Tibial artery (tissue), 4 donors: ENCODE measurements at regions not wholly inside any gene's neighbourhood (a gene's known extent, or its start where the extent isn't known, plus 50 kb on each side); places are given as distances from the start of the nearest gene placed in this dataset.

Experiments used
- DNase-seq, 2 donors: peaks; one replicate each; pipeline ENCODE4 v3.0.0-alpha.2; 2019
- H3K27ac ChIP-seq, 2 donors: fragments of 200-600 bp; sonication (generic) in 1 of 2; 1 replicate in 1 of 2; 2 replicates in 1 of 2; pipeline ENCODE4 v1.5.1; 2018 to 2019; ENCODE audit warnings: mild to moderate bottlenecking in 1 of 2
- H3K27me3 ChIP-seq, 2 donors: fragments of 200-600 bp; sonication (generic) in 1 of 2; one replicate each; pipeline versions ENCODE4 v1.5.1 to v1.6.0; 2016 to 2019
- H3K36me3 ChIP-seq, 3 donors: fragments of 200-600 bp; sonication (generic) in 2 of 3; one replicate each; pipeline ENCODE4 v1.5.1; 2016 to 2019; ENCODE audit warnings: mild to moderate bottlenecking in 2 of 3
- H3K4me1 ChIP-seq, 4 donors: fragments of 200-600 bp; sonication (generic) in 2 of 4; 1 replicate in 3 of 4; 2 replicates in 1 of 4; pipeline ENCODE4 v1.5.1; 2016 to 2019
- H3K4me3 ChIP-seq, 2 donors: fragments of 200-600 bp; sonication (generic) in 1 of 2; 1 replicate in 1 of 2; 2 replicates in 1 of 2; pipeline ENCODE4 v1.5.1; 2018 to 2019; ENCODE audit warnings: mild to moderate bottlenecking in 2 of 2
- H3K9me3 ChIP-seq, 3 donors: fragments of 200-600 bp; sonication (generic) in 1 of 3; one replicate each; pipeline ENCODE4 v1.5.1; 2016 to 2019
- intact Hi-C: fragments of 100-400 bp; cut with DNase I; formaldehyde crosslinking; loops from one replicate; pipeline ENCODE4 v1.15.0; 2023; ENCODE audit warnings: low total_unique reads
- TF ChIP-seq, protein P1 (sequence below), 2 experiments: fragments of 200-600 bp in 1 of 2; fragments of 450-650 bp in 1 of 2; IDR thresholded peaks; one replicate each; pipeline ENCODE4 v1.5.1; 2017 to 2019; ENCODE audit warnings: antibody characterized with exemption in 2 of 2, mild to moderate bottlenecking in 1 of 2, moderate library complexity in 1 of 2

DNA sequence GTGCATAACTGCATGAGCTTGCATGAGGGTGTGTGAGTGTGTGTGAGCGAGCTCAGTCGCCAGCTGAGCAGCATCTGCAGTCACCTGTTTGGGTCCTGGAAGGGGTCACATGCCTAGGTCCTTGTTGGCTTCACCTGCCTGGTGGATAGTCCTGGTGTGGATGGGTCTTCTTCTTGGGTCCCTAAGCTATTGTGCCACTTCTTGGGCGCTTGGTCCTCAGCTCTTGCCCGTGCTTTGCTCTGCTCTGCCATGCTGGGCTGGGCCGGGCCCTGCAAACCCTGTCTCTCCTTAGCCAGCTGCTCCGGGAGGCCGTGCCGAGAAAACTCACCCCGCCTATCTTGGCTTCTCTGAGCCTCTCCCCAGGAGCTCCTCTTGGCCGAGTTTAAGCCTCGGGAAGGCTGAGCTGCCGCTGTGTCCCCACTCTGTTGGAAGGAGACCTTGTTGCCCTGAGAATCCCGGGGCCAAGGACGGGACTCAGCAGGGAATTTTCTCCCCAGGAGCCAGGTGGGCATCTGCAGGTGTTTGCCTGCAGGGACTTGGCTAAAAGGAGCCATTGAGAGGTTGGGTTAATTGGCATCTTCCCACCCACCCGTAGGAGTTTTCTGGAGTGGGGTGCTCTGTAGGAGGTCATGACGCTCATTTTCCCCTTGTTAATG, 300.8 kb downstream of the NDUFA10 start:
- Histone ChIP-seq H3K27me3 (no peaks in the 10 kb centered on the region), H3K36me3 (no peaks in the 10 kb centered on the region), H3K4me3 (no peak overlapping the region), H3K27ac (no peak overlapping the region), H3K9me3 (no peaks in the 10 kb centered on the region), H3K4me1 (peaks cover 0 to 8% (median 6%) of the 10 kb centered on the region in 4 donors)
- TF ChIP-seq, protein P1, sequence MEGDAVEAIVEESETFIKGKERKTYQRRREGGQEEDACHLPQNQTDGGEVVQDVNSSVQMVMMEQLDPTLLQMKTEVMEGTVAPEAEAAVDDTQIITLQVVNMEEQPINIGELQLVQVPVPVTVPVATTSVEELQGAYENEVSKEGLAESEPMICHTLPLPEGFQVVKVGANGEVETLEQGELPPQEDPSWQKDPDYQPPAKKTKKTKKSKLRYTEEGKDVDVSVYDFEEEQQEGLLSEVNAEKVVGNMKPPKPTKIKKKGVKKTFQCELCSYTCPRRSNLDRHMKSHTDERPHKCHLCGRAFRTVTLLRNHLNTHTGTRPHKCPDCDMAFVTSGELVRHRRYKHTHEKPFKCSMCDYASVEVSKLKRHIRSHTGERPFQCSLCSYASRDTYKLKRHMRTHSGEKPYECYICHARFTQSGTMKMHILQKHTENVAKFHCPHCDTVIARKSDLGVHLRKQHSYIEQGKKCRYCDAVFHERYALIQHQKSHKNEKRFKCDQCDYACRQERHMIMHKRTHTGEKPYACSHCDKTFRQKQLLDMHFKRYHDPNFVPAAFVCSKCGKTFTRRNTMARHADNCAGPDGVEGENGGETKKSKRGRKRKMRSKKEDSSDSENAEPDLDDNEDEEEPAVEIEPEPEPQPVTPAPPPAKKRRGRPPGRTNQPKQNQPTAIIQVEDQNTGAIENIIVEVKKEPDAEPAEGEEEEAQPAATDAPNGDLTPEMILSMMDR (IDR thresholded peaks at IDR 0.05), result no peak
- intact Hi-C loops, result no loop called here
- peak in 1 of 2 donors; percentile 41 for DNase-seq

GRCh38 chr2:239723486-239724193, 301.5 kb downstream of the NDUFA10 start:
- no peaks in the 10 kb centered on the region for H3K36me3 ChIP-seq
- intact Hi-C loops, result no loop called here

DNA sequence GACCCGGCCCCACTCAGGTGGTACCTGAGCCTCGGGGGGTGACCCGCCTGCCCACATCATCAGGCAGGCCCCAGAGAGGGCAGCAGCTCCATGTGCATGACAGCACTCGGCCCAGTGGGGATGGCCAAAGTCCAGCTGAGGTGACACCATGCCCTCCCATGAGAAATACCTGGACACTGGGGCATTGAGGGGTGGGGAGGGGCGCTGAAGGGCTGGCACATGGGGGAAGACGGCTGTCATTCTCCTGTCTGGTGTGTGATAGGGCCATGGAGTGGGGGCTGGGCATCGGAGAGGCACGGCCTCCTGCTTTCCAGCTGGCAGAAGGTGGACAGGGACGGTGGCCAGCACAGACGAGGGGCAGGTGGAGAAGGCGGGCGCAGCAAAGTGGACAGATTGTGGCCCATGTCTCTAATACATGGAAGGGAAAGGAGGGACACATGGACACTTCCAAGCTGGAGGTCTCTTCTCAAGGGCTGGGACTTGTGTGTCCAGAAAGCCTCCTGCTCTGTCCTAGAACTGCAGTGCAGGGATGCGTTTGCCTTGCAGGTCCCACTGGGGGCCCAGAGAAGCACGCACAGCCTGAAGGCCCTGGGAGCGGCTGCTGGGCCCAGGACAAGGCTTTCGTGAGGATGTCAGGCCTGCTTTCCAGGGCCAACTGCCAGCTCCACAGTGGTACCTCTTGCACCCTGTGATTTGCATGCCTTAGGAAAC, 302.2 kb downstream of the NDUFA10 start:
- DNase-seq, result peak in 1 of 2 donors; percentile 59
- Histone ChIP-seq H3K9me3 (no peaks in the 10 kb centered on the region), H3K4me1 (peaks cover 0 to 2% (median 1%) of the 10 kb centered on the region in 4 donors), H3K4me3 (no peak overlapping the region), H3K27ac (no peak overlapping the region), H3K36me3 (no peaks in the 10 kb centered on the region), H3K27me3 (no peaks in the 10 kb centered on the region)
- TF ChIP-seq, protein P1 (IDR thresholded peaks at IDR 0.05), result no peak
- intact Hi-C loops, result no loop called here

More at GRCh38 chr2:239723486-239724193, 301.5 kb downstream of the NDUFA10 start:
- Histone ChIP-seq H3K27me3 (no peaks in the 10 kb centered on the region), H3K4me3 (no peak overlapping the region), H3K4me1 (peaks cover 0 to 8% (median 6%) of the 10 kb centered on the region in 4 donors), H3K9me3 (no peaks in the 10 kb centered on the region), H3K27ac (no peak overlapping the region)
- DNase-seq, result peak in 1 of 2 donors; percentile 34
- TF ChIP-seq, protein P1 (IDR thresholded peaks at IDR 0.05), result no peak

DNA sequence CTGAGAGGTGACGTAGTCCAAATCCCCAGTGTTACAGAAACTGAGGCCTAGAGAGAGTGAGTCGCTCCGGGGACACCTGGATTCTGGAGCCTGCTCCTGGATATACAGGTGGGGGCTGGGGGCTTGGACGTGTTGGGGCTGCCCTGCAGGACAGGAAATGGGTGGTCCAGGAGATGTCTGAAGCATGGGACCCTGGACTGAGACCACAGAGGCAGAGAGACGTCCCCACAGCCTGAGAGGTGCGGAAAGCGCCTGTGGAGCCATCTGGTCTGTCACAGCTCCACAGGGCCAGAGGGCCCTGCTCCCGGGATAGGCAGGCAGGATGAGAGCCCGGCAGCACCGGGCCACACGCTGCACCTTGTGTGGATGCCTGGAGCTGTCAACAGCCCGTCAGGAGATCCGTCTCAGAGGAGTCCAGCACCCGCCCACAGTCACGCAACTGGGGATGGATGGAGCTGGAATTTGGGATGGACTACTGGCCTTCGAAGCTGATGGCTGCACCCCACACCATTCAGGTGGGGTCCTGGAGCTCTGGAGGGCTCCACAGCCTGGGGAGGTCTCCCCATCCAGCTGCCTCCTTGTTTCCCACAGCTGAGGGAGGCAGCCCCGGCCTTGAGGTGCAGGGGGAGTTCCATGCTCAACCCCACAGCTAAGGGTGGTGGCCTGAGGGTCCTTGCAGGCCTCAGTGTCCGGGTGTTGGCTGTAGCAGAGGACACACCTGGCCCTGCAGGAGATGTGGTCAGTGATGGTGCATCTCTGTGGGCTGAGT, 303.0 kb downstream of the NDUFA10 start:
- Histone ChIP-seq H3K27me3 (no peaks in the 10 kb centered on the region), H3K4me1 (no peaks in the 10 kb centered on the region), H3K36me3 (no peaks in the 10 kb centered on the region), H3K27ac (no peak overlapping the region), H3K9me3 (no peaks in the 10 kb centered on the region), H3K4me3 (no peak overlapping the region)
- intact Hi-C loops, result no loop called here
- peak in 1 of 2 donors; percentile 35 for DNase-seq
- TF ChIP-seq, protein P1 (IDR thresholded peaks at IDR 0.05), result no peak

- no peak overlapping the region for H3K27ac ChIP-seq
- no peaks in the 10 kb centered on the region for H3K4me1 ChIP-seq
- intact Hi-C loops, result no loop called here
- H3K36me3 ChIP-seq, result no peaks in the 10 kb centered on the region
- TF ChIP-seq, protein P1 (IDR thresholded peaks at IDR 0.05), result no peak
- peak in 1 of 2 donors; percentile 39 for DNase-seq
- H3K4me3 ChIP-seq, result no peak overlapping the region
- H3K27me3 ChIP-seq, result no peaks in the 10 kb centered on the region
- H3K9me3 ChIP-seq, result no peaks in the 10 kb centered on the region
Observed at GRCh38 chr2:239721531-239721930, 303.6 kb downstream of the NDUFA10 start.
